ENCODE measurements at regions not wholly inside any gene's neighbourhood (a gene's known extent, or its start where the extent isn't known, plus 50 kb on each side); places are given as distances from the start of the nearest gene placed in this dataset.
"Not testable (repeated sequence)": the region's sequence is repeated elsewhere in the genome, so short reads cannot be mapped to it uniquely, and the experiment has no call there.

GRCh38 chr13:22800526-22801401 lies 380.0 kb upstream of the SGCG start:
- TF ChIP-seq CTCF (IDR thresholded peaks at IDR 0.05; ENCODE audit: low read length, missing control alignments): no peak
- H3K4me3 ChIP-seq (replicated peaks; ENCODE audit: low read depth, low read length): no peak overlapping the region
- DNase-seq (ENCODE audit: low read depth): peak; percentile 13

- TF ChIP-seq CTCF (IDR thresholded peaks at IDR 0.05; ENCODE audit: low read length, missing control alignments): no peak
- peak; percentile 20 for DNase-seq (ENCODE audit: low read depth)
- no peak overlapping the region for H3K4me3 ChIP-seq (replicated peaks; ENCODE audit: low read depth, low read length)
Observed at GRCh38 chr13:22801402-22802003, 379.3 kb upstream of the SGCG start.

GRCh38 chr13:22812793-22813192 lies 368.0 kb upstream of the SGCG start:
- no peak for TF ChIP-seq CTCF (IDR thresholded peaks at IDR 0.05; ENCODE audit: low read length, missing control alignments)
- DNase-seq (ENCODE audit: low read depth): peak; percentile 3
- H3K4me3 ChIP-seq (replicated peaks; ENCODE audit: low read depth, low read length): no peak overlapping the region

GRCh38 chr13:22813531-22814377 lies 367.0 kb upstream of the SGCG start:
- not testable (repeated sequence) for DNase-seq (ENCODE audit: low read depth)

GRCh38 chr13:22814433-22814832 lies 366.3 kb upstream of the SGCG start:
- not testable (repeated sequence) for H3K4me3 ChIP-seq (replicated peaks; ENCODE audit: low read depth, low read length); DNase-seq (ENCODE audit: low read depth)

More at GRCh38 chr13:22813531-22814377, 367.0 kb upstream of the SGCG start:
- H3K4me3 ChIP-seq (replicated peaks; ENCODE audit: low read depth, low read length): not testable (repeated sequence)

GRCh38 chr13:22821589-22821988 lies 359.2 kb upstream of the SGCG start:
- TF ChIP-seq CTCF (IDR thresholded peaks at IDR 0.05; ENCODE audit: low read length, missing control alignments): no peak
- no peak for DNase-seq (ENCODE audit: low read depth)
- no peak overlapping the region for H3K4me3 ChIP-seq (replicated peaks; ENCODE audit: low read depth, low read length)

- no peak overlapping the region for H3K4me3 ChIP-seq (replicated peaks; ENCODE audit: low read depth, low read length)
- DNase-seq (ENCODE audit: low read depth): no peak
- no peak for TF ChIP-seq CTCF (IDR thresholded peaks at IDR 0.05; ENCODE audit: low read length, missing control alignments)
Observed at GRCh38 chr13:22825186-22825585, 355.6 kb upstream of the SGCG start.
